Liver (tissue), 8 donors: ENCODE measurements at regions not wholly inside any gene's neighbourhood (a gene's known extent, or its start where the extent isn't known, plus 50 kb on each side); places are given as distances from the start of the nearest gene placed in this dataset.

Experiments
- DNase-seq: peaks from one replicate; pipeline ENCODE4 v3.0.0-alpha.2; 2017; ENCODE audit warnings: low spot score
- H3K27ac ChIP-seq, 2 donors: one replicate each; pipeline ENCODE4 v1.7.0; 2013; ENCODE audit warnings: inconsistent platforms in 2 of 2, low read length in 2 of 2, control low read depth in 1 of 2, low read depth in 1 of 2, mild to moderate bottlenecking in 1 of 2
- H3K27me3 ChIP-seq, 4 donors: one replicate each; pipeline versions ENCODE4 v1.6.1 to v1.7.0; 2013; ENCODE audit warnings: low read length in 3 of 4, inconsistent platforms in 1 of 4, mild to moderate bottlenecking in 1 of 4, moderate library complexity in 1 of 4; ENCODE audit not compliant: control insufficient read depth in 4 of 4, insufficient read depth in 4 of 4
- H3K36me3 ChIP-seq, 4 donors: one replicate each; pipeline versions ENCODE4 v1.6.1 to v1.7.0; 2013; ENCODE audit warnings: low read length in 3 of 4, mild to moderate bottlenecking in 3 of 4, low read depth in 1 of 4, moderate library complexity in 1 of 4; ENCODE audit not compliant: control insufficient read depth in 4 of 4, insufficient read depth in 3 of 4
- H3K4me1 ChIP-seq, 4 donors: one replicate each; pipeline versions ENCODE4 v1.6.1 to v1.7.0; 2013; ENCODE audit warnings: low read length in 3 of 4, mild to moderate bottlenecking in 3 of 4, moderate library complexity in 1 of 4; ENCODE audit not compliant: control insufficient read depth in 4 of 4, insufficient read depth in 4 of 4
- H3K4me3 ChIP-seq, 3 donors: one replicate each; pipeline versions ENCODE4 v1.6.1 to v1.7.0; 2013; ENCODE audit warnings: low read length in 3 of 3, control low read depth in 1 of 3, low read depth in 1 of 3, mild to moderate bottlenecking in 1 of 3
- H3K9ac ChIP-seq, 2 donors: one replicate each; pipeline ENCODE4 v1.7.0; 2013; ENCODE audit warnings: low read length in 2 of 2, mild to moderate bottlenecking in 2 of 2, moderate library complexity in 2 of 2, control low read depth in 1 of 2, low read depth in 1 of 2
- H3K9me3 ChIP-seq, 4 donors: one replicate each; pipeline versions ENCODE4 v1.6.1 to v1.7.0; 2013; ENCODE audit warnings: low read length in 3 of 4; ENCODE audit not compliant: control insufficient read depth in 4 of 4
- EGR1 ChIP-seq, 2 donors: IDR thresholded peaks; 2 replicates each; pipeline ENCODE4 v1.6.1; 2016 to 2018; ENCODE audit warnings: antibody characterized with exemption in 2 of 2, low read depth in 2 of 2
- FOXA2 ChIP-seq: IDR thresholded peaks from 2 replicates; pipeline ENCODE4 v1.6.1; 2016; ENCODE audit warnings: antibody characterized with exemption
- GABPA ChIP-seq, 2 donors: IDR thresholded peaks in 1 of 2; conservative IDR thresholded peaks in 1 of 2; 2 replicates each; pipeline ENCODE4 v1.6.1; 2016; ENCODE audit warnings: antibody characterized with exemption in 2 of 2, mild to moderate bottlenecking in 1 of 2, moderate library complexity in 1 of 2
- JUND ChIP-seq, 2 donors: IDR thresholded peaks; 2 replicates each; pipeline ENCODE4 v1.6.1; 2016; ENCODE audit warnings: antibody characterized with exemption in 2 of 2
- NR2F2 ChIP-seq: IDR thresholded peaks from 2 replicates; pipeline ENCODE4 v1.6.1; 2016; ENCODE audit warnings: antibody characterized with exemption
- RAD21 ChIP-seq, 2 donors: IDR thresholded peaks; 2 replicates each; pipeline ENCODE4 v1.6.1; 2016; ENCODE audit warnings: antibody characterized with exemption in 2 of 2, mild to moderate bottlenecking in 2 of 2
- RXRA ChIP-seq, 2 donors: IDR thresholded peaks; 2 replicates each; pipeline ENCODE4 v1.6.1; 2017 to 2018; ENCODE audit warnings: antibody characterized with exemption in 2 of 2, mild to moderate bottlenecking in 1 of 2
- SP1 ChIP-seq: IDR thresholded peaks from 2 replicates; pipeline ENCODE4 v1.6.1; 2018; ENCODE audit warnings: antibody characterized with exemption, mild to moderate bottlenecking
- TAF1 ChIP-seq: conservative IDR thresholded peaks from 2 replicates; pipeline ENCODE4 v1.6.1; 2016; ENCODE audit warnings: antibody characterized with exemption, mild to moderate bottlenecking
- YY1 ChIP-seq: IDR thresholded peaks from 2 replicates; pipeline ENCODE4 v1.6.1; 2016; ENCODE audit warnings: antibody characterized with exemption, mild to moderate bottlenecking
- WGBS: extraction: QIAGEN DNeasy Blood & Tissue Kit; methylation state at CpG from one replicate; pipeline ENCODE4 v1.1.7; 2013; 5-methylcytosine and 5-hydroxymethylcytosine counted together
- TF ChIP-seq, protein P1 (sequence below): IDR thresholded peaks from 2 replicates; pipeline ENCODE4 v1.6.1; 2016; ENCODE audit warnings: antibody characterized with exemption
- TF ChIP-seq, protein P2 (sequence below): IDR thresholded peaks from 2 replicates; pipeline ENCODE4 v1.6.1; 2016; ENCODE audit warnings: antibody characterized with exemption, mild to moderate bottlenecking
- TF ChIP-seq, protein P3 (sequence below): fragments of 150-350 bp; IDR thresholded peaks from 2 replicates; pipeline ENCODE4 v1.5.1; 2017; ENCODE audit warnings: improper control_type of control experiment, low read depth, low read length; ENCODE audit not compliant: missing input control
- donor health status: healthy.
- donor health status: healthy.
- donor health status: healthy.
- donor health status: healthy.
- donor health status: healthy.

DNA sequence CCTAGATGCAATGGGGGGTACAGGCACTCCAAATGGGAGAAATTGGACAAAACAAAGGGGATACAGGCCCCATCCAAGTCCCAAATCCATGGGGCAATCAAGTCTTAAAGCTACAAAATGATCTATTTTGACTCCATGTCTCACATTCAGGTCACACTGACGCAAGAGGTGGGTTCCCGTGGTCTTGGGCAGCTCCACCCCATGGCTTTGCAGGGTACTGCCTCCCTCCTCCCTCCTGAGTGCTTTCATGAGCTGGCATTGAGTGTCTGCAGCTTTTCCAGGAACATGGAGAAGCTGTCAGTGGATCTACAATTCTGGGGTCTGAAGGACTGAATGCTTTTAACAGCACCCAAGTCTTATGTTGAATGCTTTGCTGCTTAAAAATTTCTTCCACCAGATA lies 274.5 kb upstream of the LRIG3 start:
- Histone ChIP-seq H3K27me3 (peaks cover 0 to 2% (median 0%) of the 10 kb centered on the region in 4 donors), H3K36me3 (no peaks in the 10 kb centered on the region), H3K27ac (no peak overlapping the region), H3K9ac (no peak overlapping the region), H3K4me1 (no peaks in the 10 kb centered on the region), H3K4me3 (no peak overlapping the region), H3K9me3 (peaks cover 0 to 3% (median 0%) of the 10 kb centered on the region in 4 donors)
- TF ChIP-seq RXRA (IDR thresholded peaks at IDR 0.05), result no peak
- no peak for TF ChIP-seq FOXA2
- no peak for TF ChIP-seq SP1
- no peak for TF ChIP-seq TAF1
- TF ChIP-seq, protein P1, sequence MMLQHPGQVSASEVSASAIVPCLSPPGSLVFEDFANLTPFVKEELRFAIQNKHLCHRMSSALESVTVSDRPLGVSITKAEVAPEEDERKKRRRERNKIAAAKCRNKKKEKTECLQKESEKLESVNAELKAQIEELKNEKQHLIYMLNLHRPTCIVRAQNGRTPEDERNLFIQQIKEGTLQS, result no peak
- TF ChIP-seq GABPA (IDR thresholded peaks at IDR 0.05 in 1 of 2, conservative IDR thresholded peaks at IDR 0.05 in 1 of 2), result no peak
- 77% methylated on average over 2 of the region's 2 CpGs for WGBS
- DNase-seq, result no peak

GRCh38 chr12:59193476-59194050 lies 273.3 kb upstream of the LRIG3 start:
- Histone ChIP-seq H3K27me3 (peaks cover 0 to 2% (median 0%) of the 10 kb centered on the region in 4 donors), H3K36me3 (no peaks in the 10 kb centered on the region), H3K4me1 (no peaks in the 10 kb centered on the region), H3K27ac (no peak overlapping the region), H3K9ac (no peak overlapping the region), H3K9me3 (peaks cover 0 to 3% (median 0%) of the 10 kb centered on the region in 4 donors), H3K4me3 (no peak overlapping the region)
- no peak for DNase-seq
- TF ChIP-seq TAF1 (no peak), YY1 (no peak), GABPA (IDR thresholded peaks at IDR 0.05 in 1 of 2, conservative IDR thresholded peaks at IDR 0.05 in 1 of 2) (no peak), RAD21 (IDR thresholded peaks at IDR 0.05) (no peak), JUND (IDR thresholded peaks at IDR 0.05) (no peak), RXRA (IDR thresholded peaks at IDR 0.05) (no peak), EGR1 (IDR thresholded peaks at IDR 0.05; ENCODE audit: low read depth in 2 of 2) (no peak)
- TF ChIP-seq, protein P2, sequence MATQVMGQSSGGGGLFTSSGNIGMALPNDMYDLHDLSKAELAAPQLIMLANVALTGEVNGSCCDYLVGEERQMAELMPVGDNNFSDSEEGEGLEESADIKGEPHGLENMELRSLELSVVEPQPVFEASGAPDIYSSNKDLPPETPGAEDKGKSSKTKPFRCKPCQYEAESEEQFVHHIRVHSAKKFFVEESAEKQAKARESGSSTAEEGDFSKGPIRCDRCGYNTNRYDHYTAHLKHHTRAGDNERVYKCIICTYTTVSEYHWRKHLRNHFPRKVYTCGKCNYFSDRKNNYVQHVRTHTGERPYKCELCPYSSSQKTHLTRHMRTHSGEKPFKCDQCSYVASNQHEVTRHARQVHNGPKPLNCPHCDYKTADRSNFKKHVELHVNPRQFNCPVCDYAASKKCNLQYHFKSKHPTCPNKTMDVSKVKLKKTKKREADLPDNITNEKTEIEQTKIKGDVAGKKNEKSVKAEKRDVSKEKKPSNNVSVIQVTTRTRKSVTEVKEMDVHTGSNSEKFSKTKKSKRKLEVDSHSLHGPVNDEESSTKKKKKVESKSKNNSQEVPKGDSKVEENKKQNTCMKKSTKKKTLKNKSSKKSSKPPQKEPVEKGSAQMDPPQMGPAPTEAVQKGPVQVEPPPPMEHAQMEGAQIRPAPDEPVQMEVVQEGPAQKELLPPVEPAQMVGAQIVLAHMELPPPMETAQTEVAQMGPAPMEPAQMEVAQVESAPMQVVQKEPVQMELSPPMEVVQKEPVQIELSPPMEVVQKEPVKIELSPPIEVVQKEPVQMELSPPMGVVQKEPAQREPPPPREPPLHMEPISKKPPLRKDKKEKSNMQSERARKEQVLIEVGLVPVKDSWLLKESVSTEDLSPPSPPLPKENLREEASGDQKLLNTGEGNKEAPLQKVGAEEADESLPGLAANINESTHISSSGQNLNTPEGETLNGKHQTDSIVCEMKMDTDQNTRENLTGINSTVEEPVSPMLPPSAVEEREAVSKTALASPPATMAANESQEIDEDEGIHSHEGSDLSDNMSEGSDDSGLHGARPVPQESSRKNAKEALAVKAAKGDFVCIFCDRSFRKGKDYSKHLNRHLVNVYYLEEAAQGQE, result no peak
- 70% methylated on average over 1 of the region's 1 CpG for WGBS

DNA sequence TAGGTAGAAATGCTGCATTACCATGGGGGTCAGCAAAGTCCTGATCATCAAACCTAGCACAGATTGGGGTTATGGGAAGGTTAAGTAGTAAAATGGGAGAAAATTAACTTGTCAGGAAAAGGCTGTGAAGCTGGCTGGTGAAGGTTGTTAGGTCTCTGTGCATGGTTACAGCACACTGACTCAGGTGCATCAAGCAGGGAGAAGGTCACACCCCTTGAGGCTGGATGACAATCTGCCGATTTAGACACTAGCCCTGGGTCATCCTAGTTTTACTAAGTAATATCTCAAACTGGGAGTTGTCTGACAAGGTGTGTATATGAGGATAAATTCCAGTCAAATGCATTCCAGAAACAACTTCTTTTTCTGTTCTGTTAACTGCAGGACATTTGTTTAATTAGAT lies 271.1 kb upstream of the LRIG3 start:
- no peaks in the 10 kb centered on the region for H3K4me1 ChIP-seq
- H3K9me3 ChIP-seq, result peaks cover 0 to 3% (median 0%) of the 10 kb centered on the region in 4 donors
- H3K27ac ChIP-seq, result no peak overlapping the region
- no peak overlapping the region for H3K4me3 ChIP-seq
- DNase-seq, result no peak
- H3K27me3 ChIP-seq, result peaks cover 0 to 2% (median 0%) of the 10 kb centered on the region in 4 donors
- TF ChIP-seq, protein P3, sequence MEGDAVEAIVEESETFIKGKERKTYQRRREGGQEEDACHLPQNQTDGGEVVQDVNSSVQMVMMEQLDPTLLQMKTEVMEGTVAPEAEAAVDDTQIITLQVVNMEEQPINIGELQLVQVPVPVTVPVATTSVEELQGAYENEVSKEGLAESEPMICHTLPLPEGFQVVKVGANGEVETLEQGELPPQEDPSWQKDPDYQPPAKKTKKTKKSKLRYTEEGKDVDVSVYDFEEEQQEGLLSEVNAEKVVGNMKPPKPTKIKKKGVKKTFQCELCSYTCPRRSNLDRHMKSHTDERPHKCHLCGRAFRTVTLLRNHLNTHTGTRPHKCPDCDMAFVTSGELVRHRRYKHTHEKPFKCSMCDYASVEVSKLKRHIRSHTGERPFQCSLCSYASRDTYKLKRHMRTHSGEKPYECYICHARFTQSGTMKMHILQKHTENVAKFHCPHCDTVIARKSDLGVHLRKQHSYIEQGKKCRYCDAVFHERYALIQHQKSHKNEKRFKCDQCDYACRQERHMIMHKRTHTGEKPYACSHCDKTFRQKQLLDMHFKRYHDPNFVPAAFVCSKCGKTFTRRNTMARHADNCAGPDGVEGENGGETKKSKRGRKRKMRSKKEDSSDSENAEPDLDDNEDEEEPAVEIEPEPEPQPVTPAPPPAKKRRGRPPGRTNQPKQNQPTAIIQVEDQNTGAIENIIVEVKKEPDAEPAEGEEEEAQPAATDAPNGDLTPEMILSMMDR, result no peak
- TF ChIP-seq NR2F2 (no peak), RAD21 (IDR thresholded peaks at IDR 0.05) (no peak)
- H3K36me3 ChIP-seq, result no peaks in the 10 kb centered on the region
- no peak overlapping the region for H3K9ac ChIP-seq
- WGBS, result 67% methylated on average over 1 of the region's 1 CpG
